ENCODE measurements at regions not wholly inside any gene's neighbourhood (a gene's known extent, or its start where the extent isn't known, plus 50 kb on each side); places are given as distances from the start of the nearest gene placed in this dataset.

GRCh38 chr5:42898760-42899159 is 87.1 kb upstream of the SELENOP start:
- no peak overlapping the region for H3K4me3 ChIP-seq (ENCODE audit: low read depth, low read length)

- H3K4me3 ChIP-seq (ENCODE audit: low read depth, low read length) = no peak overlapping the region
Observed at GRCh38 chr5:42896523-42896922, 84.8 kb upstream of the SELENOP start.

- no peak overlapping the region for H3K4me3 ChIP-seq (ENCODE audit: low read depth, low read length)
Observed at GRCh38 chr5:42894057-42894456, 82.4 kb upstream of the SELENOP start.

- no peak overlapping the region for H3K4me3 ChIP-seq (ENCODE audit: low read depth, low read length)
Observed at GRCh38 chr5:42889311-42889933, 77.7 kb upstream of the SELENOP start.

- no peak overlapping the region for H3K4me3 ChIP-seq (ENCODE audit: low read depth, low read length)
Observed at GRCh38 chr5:42888771-42889170, 77.1 kb upstream of the SELENOP start.

GRCh38 chr5:42887575-42887974 is 75.9 kb upstream of the SELENOP start:
- no peak overlapping the region for H3K4me3 ChIP-seq (ENCODE audit: low read depth, low read length)

- H3K4me3 ChIP-seq (ENCODE audit: low read depth, low read length) = no peak overlapping the region
Observed at GRCh38 chr5:42887097-42887496, 75.4 kb upstream of the SELENOP start.

GRCh38 chr5:42886635-42887034 is 74.9 kb upstream of the SELENOP start:
- H3K4me3 ChIP-seq (ENCODE audit: low read depth, low read length) = no peak overlapping the region

- H3K4me3 ChIP-seq (ENCODE audit: low read depth, low read length) = no peak overlapping the region
Observed at GRCh38 chr5:42884326-42884725, 72.6 kb upstream of the SELENOP start.

- H3K4me3 ChIP-seq (ENCODE audit: low read depth, low read length) = no peak overlapping the region
Observed at GRCh38 chr5:42881416-42882117, 69.9 kb upstream of the SELENOP start.

GRCh38 chr5:42880496-42881150 is 68.9 kb upstream of the SELENOP start:
- H3K4me3 ChIP-seq (ENCODE audit: low read depth, low read length) = no peak overlapping the region

- H3K4me3 ChIP-seq (ENCODE audit: low read depth, low read length) = no peak overlapping the region
Observed at GRCh38 chr5:42879291-42879690, 67.6 kb upstream of the SELENOP start.

- no peak overlapping the region for H3K4me3 ChIP-seq (ENCODE audit: low read depth, low read length)
Observed at GRCh38 chr5:42878550-42878949, 66.9 kb upstream of the SELENOP start.

- H3K4me3 ChIP-seq (ENCODE audit: low read depth, low read length) = no peak overlapping the region
Observed at GRCh38 chr5:42878041-42878440, 66.3 kb upstream of the SELENOP start.

GRCh38 chr5:42877431-42877830 is 65.7 kb upstream of the SELENOP start:
- no peak overlapping the region for H3K4me3 ChIP-seq (ENCODE audit: low read depth, low read length)

- H3K4me3 ChIP-seq (ENCODE audit: low read depth, low read length) = no peak overlapping the region
Observed at GRCh38 chr5:42876375-42876844, 64.7 kb upstream of the SELENOP start.

- no peak overlapping the region for H3K4me3 ChIP-seq (ENCODE audit: low read depth, low read length)
Observed at GRCh38 chr5:42875785-42876374, 64.2 kb upstream of the SELENOP start.

GRCh38 chr5:42875211-42875610 is 63.5 kb upstream of the SELENOP start:
- H3K4me3 ChIP-seq (ENCODE audit: low read depth, low read length) = no peak overlapping the region

GRCh38 chr5:42874621-42875198 is 63.0 kb upstream of the SELENOP start:
- no peak overlapping the region for H3K4me3 ChIP-seq (ENCODE audit: low read depth, low read length)

GRCh38 chr5:42872865-42873264 is 61.2 kb upstream of the SELENOP start:
- no peak overlapping the region for H3K4me3 ChIP-seq (ENCODE audit: low read depth, low read length)

- no peak overlapping the region for H3K4me3 ChIP-seq (ENCODE audit: low read depth, low read length)
Observed at GRCh38 chr5:42870882-42871418, 59.3 kb upstream of the SELENOP start.

All from iPS-11a (cell line).